ENCODE measurements at regions not wholly inside any gene's neighbourhood (a gene's known extent, or its start where the extent isn't known, plus 50 kb on each side); places are given as distances from the start of the nearest gene placed in this dataset.
"Not testable (repeated sequence)": the region's sequence is repeated elsewhere in the genome, so short reads cannot be mapped to it uniquely, and the experiment has no call there.

DNA sequence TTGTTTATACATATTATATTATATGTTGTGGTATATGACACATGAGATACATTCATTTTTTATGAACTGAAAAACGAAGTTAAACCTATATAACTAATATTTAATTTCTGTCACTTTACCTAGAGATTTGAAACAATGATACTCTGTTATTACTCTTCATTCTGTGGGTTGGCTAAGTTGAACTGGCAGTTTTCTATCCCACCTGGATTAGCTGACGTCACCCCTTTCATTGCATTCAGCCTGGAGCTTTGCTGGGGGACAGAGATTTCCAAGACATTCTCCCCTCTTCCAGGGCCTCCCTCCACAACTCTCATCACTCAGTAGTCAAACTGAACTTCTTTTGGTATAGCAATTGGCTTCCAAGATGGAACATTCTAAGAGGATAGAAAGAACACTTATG lies 309.2 kb upstream of the SATB1 start:
- no peak for DNase-seq (ENCODE audit: low read depth)

DNA sequence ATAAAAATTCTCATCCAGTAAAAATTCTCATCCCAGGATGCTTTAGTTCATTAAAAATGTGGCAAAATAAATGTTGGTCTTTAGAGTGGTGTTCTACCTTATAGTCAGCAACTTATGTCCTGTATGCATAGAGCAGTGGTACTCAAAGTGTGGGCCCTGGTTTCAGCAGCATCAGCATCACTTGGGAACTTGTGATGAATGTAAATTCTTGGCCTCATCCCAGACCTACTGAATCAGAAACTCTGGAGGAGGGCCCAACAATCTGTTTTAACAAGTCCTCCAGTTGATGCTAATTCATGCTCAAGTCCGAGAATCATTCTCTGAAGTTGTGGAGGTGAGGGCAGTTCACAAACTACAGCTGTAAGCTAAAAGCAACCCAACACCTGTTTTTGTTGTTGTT lies 307.3 kb upstream of the SATB1 start:
- DNase-seq (ENCODE audit: low read depth), result no peak

DNA sequence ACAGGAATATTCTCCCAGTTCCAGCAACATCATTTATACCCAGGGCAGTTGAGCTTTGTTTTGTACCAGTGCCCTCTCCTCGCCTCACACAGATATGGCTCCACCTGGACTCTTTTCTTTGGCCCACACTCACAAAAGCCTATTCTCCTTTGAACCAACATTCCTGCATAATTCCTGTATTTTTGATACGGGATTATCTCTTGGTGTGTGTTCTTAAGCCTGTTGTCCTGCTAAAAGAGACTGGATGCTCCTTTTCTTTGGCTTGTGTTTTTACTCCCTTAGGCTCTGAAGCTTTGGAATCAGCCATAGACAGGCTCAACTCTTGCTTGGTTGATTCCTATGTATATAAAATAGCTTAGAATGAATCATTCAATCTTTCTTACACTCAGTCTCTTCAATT lies 305.4 kb upstream of the SATB1 start:
- no peak for DNase-seq (ENCODE audit: low read depth)

DNA sequence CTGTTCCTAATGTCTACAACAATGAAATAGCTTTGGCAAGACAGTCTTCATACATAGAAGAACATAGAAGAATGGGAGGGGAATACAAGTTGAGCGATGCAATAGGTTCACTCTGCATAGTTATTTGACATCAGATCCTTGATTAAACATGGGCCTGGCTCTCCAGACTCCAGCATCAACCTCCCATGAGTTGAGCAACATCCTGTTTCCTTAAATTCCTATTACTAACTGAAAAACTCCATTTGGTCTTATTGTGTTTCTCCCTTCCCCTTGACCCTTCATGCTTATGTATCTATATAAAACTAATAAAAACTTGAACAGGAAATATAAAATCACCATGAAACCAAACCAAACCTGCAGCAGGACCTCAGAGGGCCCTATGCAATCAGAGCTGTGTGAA lies 304.5 kb upstream of the SATB1 start:
- no peak for DNase-seq (ENCODE audit: low read depth)

DNA sequence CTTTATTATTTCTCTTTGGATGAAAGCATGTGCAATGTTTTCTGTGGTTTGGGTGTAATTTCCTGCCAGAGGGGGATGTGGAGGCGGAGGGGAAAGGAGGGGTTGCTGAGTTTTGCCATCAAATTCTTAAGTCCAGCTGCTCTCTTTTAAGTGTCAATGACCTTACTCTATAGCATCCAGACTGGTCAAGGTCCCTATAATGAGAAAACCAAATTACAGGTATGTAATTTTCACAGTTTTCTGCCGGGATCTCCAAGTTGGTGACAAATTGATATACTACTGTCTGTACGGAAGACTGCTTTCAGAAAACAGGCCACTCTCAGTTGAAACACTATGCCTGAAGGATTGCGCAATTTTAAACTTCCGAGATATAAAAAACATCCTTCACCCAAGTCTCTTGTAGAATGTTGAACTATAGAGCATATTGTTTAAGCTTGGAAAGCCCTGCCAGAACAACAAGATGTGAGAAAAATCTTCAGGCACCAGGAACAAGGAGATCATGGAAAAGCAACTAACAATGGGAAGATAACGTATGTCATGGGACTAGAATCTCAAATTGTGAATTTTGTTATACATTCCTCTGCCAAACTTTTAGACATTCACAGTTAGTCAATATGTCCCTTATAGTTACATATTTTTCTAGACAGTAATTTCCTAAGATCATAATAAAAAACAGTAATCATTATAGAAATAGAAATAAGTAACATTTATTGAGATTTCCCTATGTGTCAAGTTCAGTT lies 300.7 kb upstream of the SATB1 start:
- DNase-seq (ENCODE audit: low read depth), result no peak

DNA sequence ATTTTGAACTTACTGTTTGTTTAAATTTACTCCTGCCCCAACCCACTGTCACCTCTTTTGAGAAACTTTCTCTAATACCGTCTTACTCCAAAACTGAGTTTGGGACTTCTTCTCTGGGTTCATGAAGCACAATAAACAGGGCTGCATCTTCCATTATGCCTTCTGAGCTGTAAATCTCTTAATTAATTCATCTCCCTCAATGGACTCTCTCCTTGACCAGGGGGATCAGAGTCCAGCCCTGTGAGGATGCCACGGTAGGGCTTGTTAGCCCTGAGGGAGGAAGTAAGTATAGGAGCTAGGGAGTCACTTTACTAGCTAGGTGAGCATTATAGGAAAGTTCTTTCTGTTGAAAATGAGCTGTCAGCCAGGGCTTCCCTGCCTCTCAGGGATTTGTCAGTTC lies 299.3 kb upstream of the SATB1 start:
- DNase-seq (ENCODE audit: low read depth), result no peak

DNA sequence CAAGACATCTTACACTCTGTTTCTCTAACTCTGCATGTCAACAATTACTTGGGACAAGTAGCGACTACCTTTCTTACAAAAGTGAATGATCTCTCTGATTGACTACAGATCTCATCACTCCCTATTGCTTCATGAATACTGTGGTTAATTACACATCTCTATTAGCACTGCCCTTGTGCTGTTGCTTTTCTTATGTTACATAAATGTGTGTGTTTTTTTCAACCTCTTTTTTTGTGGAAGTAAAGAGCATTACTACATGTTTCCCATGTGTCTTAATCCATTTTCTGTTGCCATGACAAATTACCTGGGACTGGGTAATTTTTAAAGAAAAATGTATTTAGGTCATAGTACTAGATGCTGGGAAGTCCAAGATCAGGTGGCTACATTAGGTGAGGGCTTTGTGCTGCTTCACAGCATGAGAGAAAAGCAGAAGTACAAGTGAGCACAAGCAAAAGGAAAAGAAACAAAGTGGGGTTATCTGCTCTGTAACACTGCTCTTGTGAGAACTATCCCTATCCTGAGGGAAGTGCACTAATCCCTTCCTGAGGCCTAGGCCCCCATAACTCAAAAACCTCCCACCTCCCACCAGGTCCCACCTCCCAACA lies 298.2 kb upstream of the SATB1 start:
- DNase-seq (ENCODE audit: low read depth), result no peak

DNA sequence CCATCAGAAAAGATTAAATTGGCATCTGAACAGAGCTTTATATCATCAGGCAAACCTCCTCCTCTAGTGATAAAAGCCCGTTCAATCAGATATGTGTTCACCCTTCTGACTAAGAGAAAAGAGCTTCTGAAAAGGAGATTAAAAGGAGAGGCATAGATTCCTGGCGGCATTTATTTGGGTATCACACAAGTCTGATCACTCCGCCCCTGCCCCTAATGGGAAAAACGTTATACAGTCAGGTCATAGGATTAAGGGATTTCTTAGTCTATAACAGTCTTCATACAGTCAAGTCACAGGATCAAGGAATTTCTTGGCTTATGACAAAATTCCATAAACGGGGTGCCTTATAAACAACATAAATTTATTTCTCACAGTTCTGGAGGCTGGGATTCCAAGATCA lies 295.4 kb upstream of the SATB1 start:
- no peak for DNase-seq (ENCODE audit: low read depth)

DNA sequence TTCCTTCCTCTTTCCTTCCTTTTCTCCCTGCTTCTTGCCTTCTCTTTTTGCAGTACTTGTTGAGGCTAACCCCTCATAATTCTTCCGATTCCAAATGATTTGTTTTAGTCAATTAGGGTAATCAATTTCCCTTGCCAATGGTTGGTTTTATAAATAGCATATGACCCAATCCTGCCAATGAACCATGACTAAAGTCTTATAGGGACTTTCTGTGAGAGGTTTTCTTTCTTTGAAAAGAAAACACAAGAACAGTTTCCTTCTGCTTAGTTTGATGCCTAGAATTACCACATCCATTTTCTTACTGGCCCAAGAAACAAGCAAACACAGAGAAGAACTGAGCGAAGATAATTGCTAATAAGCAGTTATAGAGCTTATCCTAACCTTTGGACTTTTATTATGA lies 292.5 kb upstream of the SATB1 start:
- no peak for DNase-seq (ENCODE audit: low read depth)

DNA sequence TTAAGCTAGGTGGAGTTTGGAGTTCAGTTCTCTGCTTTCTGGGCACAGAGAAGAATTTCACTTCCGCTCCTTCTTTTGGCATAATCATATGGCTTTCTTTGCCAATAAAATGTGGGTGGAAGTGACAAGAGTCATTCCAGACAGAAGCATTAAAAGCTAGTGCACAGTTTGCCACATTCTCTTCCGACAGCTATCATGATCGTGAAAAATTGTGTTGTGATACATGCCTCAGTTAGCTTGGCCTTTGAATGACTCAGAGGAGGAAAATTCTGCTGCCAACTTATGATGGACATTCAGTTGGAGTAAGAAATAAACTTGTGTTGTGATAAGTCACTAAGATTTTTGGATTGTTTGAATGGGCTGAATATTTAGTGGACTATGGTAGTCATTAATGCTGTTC lies 291.7 kb upstream of the SATB1 start:
- no peak for DNase-seq (ENCODE audit: low read depth)

DNA sequence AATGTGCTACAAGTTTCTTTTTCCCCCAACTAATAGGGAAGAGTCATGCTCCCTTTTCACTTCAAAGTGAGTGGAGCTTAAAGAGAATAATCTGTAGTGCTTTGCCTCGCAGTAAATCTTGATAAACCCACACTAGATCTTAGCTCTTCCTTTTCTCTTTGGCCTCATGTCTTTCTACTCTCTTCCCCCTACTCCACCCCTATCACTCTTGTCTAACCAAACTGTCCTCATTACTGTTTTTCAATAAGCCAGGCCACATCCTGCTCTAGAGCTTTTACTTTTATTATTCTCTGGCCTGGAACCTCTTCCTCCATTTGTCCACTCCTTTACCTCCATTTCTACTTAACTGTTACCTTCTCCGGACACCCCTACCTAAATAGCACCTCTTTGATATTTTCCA lies 291.0 kb upstream of the SATB1 start:
- DNase-seq (ENCODE audit: low read depth), result no peak

DNA sequence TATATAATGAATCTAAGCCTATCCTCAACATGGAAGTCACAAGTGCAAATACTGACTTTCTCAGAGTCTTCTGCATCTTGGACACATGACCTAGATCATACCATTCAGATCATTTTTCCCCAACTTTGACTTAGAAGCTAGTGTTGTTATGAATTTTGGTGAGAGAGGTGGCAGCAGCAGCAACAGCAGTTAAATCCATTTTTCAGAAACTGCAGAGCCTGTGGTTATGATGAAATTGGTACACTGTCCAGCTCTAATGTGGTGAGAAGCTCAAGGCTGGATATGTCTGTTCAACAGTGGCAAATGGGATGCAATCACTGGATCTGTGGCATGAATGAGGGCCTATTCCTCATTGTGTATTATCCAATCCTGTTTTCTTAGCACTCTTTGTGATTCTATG lies 290.1 kb upstream of the SATB1 start:
- DNase-seq (ENCODE audit: low read depth), result no peak

DNA sequence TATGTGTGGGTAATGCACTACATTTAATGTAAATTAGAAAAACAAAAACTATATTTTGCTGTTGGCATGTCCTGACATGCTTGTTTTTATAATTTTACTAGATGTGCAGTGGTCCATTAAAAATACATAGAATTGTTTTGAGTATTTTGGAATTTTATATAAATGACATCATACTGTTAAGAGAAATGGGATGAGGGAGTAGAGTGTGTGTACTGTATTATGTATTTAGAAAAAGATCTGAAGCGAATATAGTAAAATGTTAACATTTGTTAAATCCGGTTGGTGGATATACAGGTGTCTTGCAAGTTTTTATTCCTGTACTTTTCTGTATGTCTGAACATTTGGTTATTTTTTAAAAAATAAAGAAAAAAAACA lies 288.4 kb upstream of the SATB1 start:
- no peak for DNase-seq (ENCODE audit: low read depth)

DNA sequence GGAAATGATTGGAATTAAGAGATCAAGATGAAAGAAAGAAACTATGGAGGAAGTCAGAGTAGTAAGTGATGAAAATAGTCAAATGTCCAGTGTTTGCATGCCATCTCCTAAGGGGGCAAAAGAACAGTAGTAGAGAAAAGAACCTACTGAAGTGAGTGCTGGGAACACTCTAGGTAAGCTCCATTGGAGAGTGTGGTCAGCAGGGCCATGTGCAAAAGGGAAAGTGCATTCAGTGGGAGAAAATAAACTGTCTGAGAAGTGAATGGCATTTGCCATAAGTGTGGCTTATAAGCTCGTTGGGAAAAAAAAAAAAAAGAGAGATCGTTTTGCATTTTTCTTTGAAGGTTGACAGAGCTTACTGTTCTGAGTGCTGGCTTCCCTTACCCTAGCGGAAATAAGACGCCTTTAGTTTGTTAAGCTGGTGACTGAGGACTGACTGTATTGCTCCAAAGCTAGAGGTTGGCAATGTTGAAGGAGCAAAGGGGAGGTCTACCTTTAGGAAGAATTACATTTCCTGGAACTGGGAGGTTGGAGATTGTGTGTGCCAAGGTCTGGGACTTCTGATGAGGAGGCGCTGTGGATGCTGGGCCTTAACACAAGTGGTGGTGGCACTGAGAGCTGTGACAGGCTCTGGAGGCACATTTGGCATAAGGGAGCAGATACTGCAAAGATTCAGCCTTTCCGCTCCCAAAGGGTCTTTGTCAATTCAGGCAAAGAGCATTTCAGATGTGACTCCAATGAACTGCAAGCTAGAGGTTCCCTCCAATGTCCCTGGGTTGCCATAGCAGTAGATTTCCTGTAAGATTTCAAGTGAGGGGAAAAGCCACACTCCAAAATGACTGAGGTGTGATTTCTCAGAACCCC lies 287.8 kb upstream of the SATB1 start:
- DNase-seq (ENCODE audit: low read depth), result no peak

DNA sequence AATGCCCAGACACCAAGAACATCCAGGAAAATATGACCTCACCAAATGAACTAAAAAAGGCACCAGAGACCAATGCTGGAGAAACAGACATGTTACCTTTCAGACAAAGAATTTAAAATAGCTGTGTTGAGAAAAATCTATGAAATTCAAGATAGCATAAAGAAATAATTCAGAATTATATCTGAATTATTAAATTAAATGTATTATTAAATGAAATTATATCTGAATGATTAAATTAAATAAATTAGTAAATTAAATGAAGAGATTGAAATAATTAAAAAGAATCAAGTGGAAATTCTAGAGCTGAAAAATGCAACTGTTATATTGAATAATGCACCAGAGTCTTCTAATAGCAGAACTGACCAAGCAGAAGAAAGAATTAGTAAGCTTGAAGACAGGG lies 279.2 kb upstream of the SATB1 start:
- no peak for DNase-seq (ENCODE audit: low read depth)

DNA sequence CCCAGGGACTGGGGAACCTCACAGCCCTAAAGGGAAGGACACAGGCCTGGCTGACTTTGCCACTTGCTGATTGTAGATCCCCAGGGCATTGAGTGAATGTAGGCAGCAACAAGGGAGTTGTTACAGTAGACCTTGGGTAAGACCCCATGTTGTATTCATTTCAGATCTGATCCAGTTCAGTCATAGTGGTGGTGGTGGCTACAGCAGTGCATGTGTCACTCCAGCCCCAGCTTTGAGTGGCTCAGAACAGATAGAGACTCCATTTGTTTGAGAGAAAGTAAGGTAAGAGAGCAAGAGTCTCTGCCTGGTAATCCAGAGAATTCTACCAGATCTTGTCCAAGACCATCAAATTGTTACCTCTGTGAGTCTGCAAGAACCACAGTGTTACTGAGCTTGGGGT lies 278.7 kb upstream of the SATB1 start:
- no peak for DNase-seq (ENCODE audit: low read depth)

DNA sequence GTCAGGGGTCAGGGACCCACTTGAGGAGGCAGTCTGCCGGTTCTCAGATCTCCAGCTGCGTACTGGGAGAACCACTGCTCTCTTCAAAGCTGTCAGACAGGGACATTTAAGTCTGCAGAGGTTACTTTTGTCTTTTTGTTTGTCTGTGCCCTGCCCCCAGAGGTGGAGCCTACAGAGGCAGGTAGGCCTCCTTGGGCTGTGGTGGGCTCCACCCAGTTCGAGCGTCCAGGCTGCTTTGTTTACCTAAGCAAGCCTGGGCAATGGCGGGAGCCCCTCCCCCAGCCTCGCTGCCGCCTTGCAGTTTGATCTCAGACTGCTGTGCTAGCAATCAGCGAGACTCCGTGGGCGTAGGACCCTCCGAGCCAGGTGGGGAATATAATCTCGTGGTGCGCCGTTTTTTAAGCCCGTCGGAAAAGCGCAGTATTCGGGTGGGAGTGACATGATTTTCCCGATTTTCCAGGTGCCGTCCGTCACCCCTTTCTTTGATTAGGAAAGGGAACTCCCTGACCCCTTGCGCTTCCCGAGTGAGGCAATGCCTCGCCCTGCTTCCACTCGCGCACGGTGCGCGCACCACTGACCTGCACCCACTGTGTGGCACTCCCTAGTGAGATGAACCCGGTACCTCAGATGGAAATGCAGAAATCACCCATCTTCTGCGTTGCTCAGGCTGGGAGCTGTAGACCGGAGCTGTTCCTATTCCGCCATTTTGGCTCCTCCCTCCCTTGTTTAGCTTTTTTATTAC lies 268.6 kb upstream of the SATB1 start:
- DNase-seq (ENCODE audit: low read depth), result not testable (repeated sequence)

DNA sequence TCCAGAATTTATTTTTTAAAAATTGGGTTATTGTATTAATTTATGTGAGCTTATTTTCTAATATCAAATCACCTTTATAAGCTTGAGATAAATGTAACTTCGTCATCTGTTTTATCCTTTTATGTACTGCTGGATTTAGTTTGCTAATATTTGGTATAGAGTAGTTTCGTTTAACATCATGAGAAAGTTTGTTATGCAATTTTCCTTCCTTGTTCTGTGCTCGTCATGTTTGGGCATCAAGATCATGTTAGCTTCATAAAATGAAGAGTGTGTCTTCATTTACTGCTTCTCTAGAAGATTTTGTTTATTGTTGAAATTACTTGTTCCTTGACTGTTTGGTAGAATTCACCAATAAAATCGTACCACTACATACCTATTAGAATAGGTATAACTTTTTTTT lies 262.1 kb upstream of the SATB1 start:
- no peak for DNase-seq (ENCODE audit: low read depth)

DNA sequence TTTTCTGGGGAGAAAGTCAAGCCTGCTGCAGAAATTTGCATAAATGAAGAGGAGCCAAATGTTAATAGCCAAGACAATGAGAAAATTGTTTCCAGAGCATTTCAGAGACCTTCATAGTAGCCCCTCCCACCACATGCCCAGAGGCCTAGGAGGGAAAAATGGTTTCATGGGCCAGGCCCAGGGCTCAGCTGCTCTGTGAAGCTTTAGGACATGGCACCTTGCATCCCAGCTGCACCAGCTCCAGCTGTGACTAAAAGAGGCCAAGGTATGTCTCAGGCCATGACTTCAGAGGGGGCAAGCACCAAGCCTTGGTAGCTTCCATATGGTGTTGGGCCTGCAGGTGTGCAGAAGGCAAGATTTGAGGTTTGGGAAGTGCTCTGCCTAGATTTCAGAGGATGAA lies 258.8 kb upstream of the SATB1 start:
- DNase-seq (ENCODE audit: low read depth), result no peak

DNA sequence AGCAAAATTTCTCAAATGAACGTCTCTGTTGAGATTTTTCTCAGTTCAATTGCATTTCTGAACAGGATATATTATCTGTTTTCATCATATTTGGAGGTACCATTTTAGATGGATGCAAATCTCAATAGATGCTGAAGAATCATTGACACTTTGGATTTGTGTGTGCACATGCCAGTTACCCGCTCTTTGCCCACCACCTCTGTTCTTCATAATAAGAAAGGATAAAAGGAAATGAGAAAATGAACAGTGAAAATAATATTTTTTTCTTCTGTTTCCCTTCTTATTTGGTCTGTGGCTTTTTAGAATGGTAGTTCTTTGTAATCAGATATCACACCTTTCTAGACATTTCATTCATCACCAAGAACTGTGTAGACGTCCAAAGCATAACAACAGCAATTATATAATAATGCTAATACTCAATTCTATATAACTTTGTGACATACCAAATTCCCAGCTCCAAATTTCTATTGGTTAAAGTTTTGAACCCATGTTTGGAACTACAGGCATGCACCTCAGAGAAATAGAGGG lies 256.7 kb upstream of the SATB1 start:
- DNase-seq (ENCODE audit: low read depth), result no peak

DNA sequence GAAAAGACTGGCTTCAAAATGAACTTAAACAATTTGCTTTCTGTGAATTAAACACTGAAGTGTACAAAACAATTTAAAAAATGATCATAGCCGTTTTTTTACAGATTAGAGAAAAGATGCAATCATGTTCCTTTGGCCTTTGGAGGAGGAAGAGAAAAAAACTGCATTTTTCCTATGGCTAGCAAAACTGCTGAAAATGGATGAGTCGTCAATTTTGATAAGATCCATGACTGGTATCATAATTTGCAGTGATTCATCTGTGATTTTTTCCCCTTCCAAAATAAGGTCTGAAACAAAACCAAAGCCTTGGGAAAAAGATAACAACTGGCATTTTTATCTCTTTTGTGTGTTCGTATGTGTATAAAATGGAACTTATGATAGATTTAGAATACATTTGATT lies 255.6 kb upstream of the SATB1 start:
- no peak for DNase-seq (ENCODE audit: low read depth)

DNA sequence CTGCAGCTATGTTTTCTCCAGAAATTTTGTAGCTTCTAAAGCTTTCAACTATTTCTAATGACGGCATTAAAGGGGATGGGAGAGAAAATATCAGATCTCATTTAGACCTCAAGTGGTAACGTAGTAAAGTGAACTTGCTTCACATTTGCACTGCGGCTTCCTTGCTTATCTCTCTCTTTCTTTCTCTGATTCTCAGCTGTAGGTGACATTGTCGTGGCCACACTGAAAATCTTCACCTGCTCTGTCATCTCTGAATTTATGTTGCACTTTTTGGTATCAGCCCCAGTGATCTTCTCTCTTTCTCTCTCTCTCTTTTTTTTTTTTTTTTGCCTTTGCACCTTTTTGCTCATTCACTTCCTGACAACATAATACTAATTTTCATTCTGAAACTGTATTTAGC lies 254.1 kb upstream of the SATB1 start:
- DNase-seq (ENCODE audit: low read depth), result no peak

Measured in iris pigment epithelial cell (primary cell).